ENCODE measurements at regions not wholly inside any gene's neighbourhood (a gene's known extent, or its start where the extent isn't known, plus 50 kb on each side); places are given as distances from the start of the nearest gene placed in this dataset.

DNA sequence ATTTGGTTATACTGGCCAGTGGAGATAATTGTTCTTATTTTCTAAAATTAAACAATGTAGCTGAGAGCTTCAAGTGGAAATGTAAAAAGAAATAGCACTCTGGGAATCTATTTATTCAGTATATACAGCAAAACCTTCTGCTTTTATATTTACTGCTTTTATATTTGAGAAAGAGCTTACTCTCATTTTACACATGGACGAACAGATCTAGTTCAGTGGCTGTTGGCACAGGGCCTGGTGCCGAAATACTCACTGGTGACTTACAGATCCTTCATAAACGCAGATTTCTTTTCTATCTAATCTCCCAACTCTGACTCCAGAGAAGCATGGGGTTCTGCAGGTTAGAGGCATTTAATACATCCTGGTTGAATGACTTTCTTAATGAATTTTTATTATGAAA lies 266.2 kb downstream of the ASXL3 start:
- POLR2A ChIA-PET, result no interaction called here
- WGBS (ENCODE audit: low lambda C conversion rate), result 35% methylated on average over 3 of the region's 3 CpGs
- H3K36me3 ChIP-seq (replicated peaks in 1 of 2; ENCODE audit: control insufficient read depth in 1 of 2, insufficient read depth in 2 of 2, low read length in 1 of 2), result no peaks in the 10 kb centered on the region

DNA sequence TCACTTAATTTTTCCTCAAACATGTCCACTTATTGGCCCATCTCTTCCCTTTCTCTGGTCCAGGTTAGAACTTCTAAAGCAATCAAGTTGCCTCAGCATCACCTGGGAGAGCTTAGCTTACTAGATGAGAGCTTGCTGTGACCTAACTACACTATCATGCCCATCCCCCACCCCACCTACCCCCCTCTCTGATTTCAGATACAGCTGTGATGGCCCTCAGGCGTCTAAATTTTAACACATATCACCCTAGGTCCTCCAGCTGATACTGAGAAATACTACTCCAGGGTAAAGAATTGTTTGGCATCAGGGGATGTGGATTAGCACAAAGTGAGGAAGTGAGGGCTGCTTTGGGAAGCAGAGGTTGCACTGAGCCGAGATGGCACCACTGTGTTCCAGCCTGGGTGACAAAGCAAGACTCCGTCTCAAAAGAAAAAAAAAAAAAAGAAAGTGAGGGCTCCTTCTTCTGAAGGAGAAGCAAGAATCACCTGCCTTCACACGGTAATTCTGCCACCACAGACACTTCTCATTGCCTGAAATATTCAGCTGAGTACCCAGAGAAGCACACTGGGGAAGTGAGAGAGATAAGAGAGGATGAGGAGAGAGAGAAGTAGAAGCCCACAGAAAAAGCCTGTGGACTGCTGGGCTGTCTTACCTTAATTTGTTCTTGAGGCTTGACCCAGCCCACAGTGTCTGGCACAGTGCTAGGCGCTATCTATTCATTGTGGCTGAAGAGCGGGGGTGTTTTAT lies 263.4 kb downstream of the ASXL3 start:
- Histone ChIP-seq H4K20me1 (ENCODE audit: insufficient read depth) (no peaks in the 10 kb centered on the region), H3K9me2 (no peaks in the 10 kb centered on the region)
- POLR2A ChIA-PET, result no interaction called here

More for the DNA sequence above, 266.2 kb downstream of the ASXL3 start:
- CTCF ChIA-PET, result interaction anchor here (0.8 to 2.0 kb wide), 2 partner anchors 278 to 479 kb away, joined by 4 to 9 read pairs; no protein-coding TSS in a partner anchor
- Histone ChIP-seq H3K4me3 (ENCODE audit: low read depth in 2 of 2, low read length in 1 of 2) (no peak overlapping the region), H3K27ac (ENCODE audit: low read depth in 2 of 2, low read length in 1 of 2) (no peak overlapping the region), H3K9ac (no peak overlapping the region), H2AFZ (ENCODE audit: low read depth) (no peak overlapping the region), H4K20me1 (ENCODE audit: insufficient read depth) (no peaks in the 10 kb centered on the region), H3K9me3 (no peaks in the 10 kb centered on the region), H3K79me2 (ENCODE audit: insufficient read depth) (no peaks in the 10 kb centered on the region), H3F3A (replicated peaks; ENCODE audit: insufficient read depth) (no peaks in the 10 kb centered on the region), H3K27me3 (ENCODE audit: insufficient read depth) (no peaks in the 10 kb centered on the region), H3K4me1 (ENCODE audit: control insufficient read depth in 1 of 2, insufficient read depth in 2 of 2, low read depth in 1 of 2, low read length in 1 of 2) (no peaks in the 10 kb centered on the region; a peak in 1 of 4 replicates), H3K4me2 (no peak overlapping the region), H3K9me2 (no peaks in the 10 kb centered on the region)
- TF ChIP-seq, protein P1, sequence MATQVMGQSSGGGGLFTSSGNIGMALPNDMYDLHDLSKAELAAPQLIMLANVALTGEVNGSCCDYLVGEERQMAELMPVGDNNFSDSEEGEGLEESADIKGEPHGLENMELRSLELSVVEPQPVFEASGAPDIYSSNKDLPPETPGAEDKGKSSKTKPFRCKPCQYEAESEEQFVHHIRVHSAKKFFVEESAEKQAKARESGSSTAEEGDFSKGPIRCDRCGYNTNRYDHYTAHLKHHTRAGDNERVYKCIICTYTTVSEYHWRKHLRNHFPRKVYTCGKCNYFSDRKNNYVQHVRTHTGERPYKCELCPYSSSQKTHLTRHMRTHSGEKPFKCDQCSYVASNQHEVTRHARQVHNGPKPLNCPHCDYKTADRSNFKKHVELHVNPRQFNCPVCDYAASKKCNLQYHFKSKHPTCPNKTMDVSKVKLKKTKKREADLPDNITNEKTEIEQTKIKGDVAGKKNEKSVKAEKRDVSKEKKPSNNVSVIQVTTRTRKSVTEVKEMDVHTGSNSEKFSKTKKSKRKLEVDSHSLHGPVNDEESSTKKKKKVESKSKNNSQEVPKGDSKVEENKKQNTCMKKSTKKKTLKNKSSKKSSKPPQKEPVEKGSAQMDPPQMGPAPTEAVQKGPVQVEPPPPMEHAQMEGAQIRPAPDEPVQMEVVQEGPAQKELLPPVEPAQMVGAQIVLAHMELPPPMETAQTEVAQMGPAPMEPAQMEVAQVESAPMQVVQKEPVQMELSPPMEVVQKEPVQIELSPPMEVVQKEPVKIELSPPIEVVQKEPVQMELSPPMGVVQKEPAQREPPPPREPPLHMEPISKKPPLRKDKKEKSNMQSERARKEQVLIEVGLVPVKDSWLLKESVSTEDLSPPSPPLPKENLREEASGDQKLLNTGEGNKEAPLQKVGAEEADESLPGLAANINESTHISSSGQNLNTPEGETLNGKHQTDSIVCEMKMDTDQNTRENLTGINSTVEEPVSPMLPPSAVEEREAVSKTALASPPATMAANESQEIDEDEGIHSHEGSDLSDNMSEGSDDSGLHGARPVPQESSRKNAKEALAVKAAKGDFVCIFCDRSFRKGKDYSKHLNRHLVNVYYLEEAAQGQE (IDR thresholded peaks at IDR 0.05; ENCODE audit: low read depth, low read length), result no peak
- TF ChIP-seq SIN3A (IDR thresholded peaks at IDR 0.05; ENCODE audit: borderline replicate concordance, low read depth, low read length), result no peak
- TF ChIP-seq RXRA (IDR thresholded peaks at IDR 0.05; ENCODE audit: borderline replicate concordance, low read depth), result no peak
- TF ChIP-seq FOXJ3 (CRISPR knock-in tag; IDR thresholded peaks at IDR 0.05), result no peak
- TF ChIP-seq RFX5 (IDR thresholded peaks at IDR 0.05; ENCODE audit: low read length), result no peak
- TF ChIP-seq, protein P2, sequence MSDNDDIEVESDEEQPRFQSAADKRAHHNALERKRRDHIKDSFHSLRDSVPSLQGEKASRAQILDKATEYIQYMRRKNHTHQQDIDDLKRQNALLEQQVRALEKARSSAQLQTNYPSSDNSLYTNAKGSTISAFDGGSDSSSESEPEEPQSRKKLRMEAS (IDR thresholded peaks at IDR 0.05; ENCODE audit: low read depth), result no peak
- DNase-seq, result no peak

More for the DNA sequence above, 263.4 kb downstream of the ASXL3 start:
- Histone ChIP-seq H3F3A (replicated peaks; ENCODE audit: insufficient read depth) (no peaks in the 10 kb centered on the region), H3K79me2 (ENCODE audit: insufficient read depth) (no peaks in the 10 kb centered on the region), H3K27ac (ENCODE audit: low read depth in 2 of 2, low read length in 1 of 2) (no peak overlapping the region), H3K36me3 (replicated peaks in 1 of 2; ENCODE audit: control insufficient read depth in 1 of 2, insufficient read depth in 2 of 2, low read length in 1 of 2) (no peaks in the 10 kb centered on the region), H3K4me3 (ENCODE audit: low read depth in 2 of 2, low read length in 1 of 2) (no peak overlapping the region), H3K4me2 (no peak overlapping the region), H3K9me3 (no peaks in the 10 kb centered on the region), H2AFZ (ENCODE audit: low read depth) (no peak overlapping the region), H3K9ac (no peak overlapping the region), H3K27me3 (ENCODE audit: insufficient read depth) (no peaks in the 10 kb centered on the region), H3K4me1 (ENCODE audit: control insufficient read depth in 1 of 2, insufficient read depth in 2 of 2, low read depth in 1 of 2, low read length in 1 of 2) (no peaks in the 10 kb centered on the region; a peak in 1 of 4 replicates)
- WGBS (ENCODE audit: low lambda C conversion rate), result 40% methylated on average over 6 of the region's 6 CpGs
- CTCF ChIA-PET, result interaction anchor here (1.2 to 3.1 kb wide), 6 partner anchors 8 to 482 kb away, joined by 4 to 34 read pairs (median 6); no protein-coding TSS in a partner anchor
- no peak for DNase-seq
- TF ChIP-seq FOSL2 (IDR thresholded peaks at IDR 0.05; ENCODE audit: borderline replicate concordance, low read depth) (no peak), TCF12 (IDR thresholded peaks at IDR 0.05) (no peak), FOXM1 (IDR thresholded peaks at IDR 0.05; ENCODE audit: low read depth) (no peak), MEF2A (IDR thresholded peaks at IDR 0.05; ENCODE audit: borderline replicate concordance, low read depth) (no peak), GATA2 (CRISPR knock-in tag; IDR thresholded peaks at IDR 0.05) (no peak)
- TF ChIP-seq, protein P3, sequence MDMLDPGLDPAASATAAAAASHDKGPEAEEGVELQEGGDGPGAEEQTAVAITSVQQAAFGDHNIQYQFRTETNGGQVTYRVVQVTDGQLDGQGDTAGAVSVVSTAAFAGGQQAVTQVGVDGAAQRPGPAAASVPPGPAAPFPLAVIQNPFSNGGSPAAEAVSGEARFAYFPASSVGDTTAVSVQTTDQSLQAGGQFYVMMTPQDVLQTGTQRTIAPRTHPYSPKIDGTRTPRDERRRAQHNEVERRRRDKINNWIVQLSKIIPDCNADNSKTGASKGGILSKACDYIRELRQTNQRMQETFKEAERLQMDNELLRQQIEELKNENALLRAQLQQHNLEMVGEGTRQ (IDR thresholded peaks at IDR 0.05; ENCODE audit: borderline replicate concordance, low read depth, low read length), result no peak
- TF ChIP-seq, protein P2 (IDR thresholded peaks at IDR 0.05; ENCODE audit: low read depth), result no peak

Data from SK-N-SH (cell line).